Stimulated activated CD8-positive, alpha-beta memory T cell treated with anti-CD3 and anti-CD28 coated beads, Interleukin-2, amount 100 ng/mL, for 48 hours (primary cell): ENCODE measurements at regions not wholly inside any gene's neighbourhood (a gene's known extent, or its start where the extent isn't known, plus 50 kb on each side); places are given as distances from the start of the nearest gene placed in this dataset.

ENCODE experiments used
- DNase-seq, 2 donors: peaks; one replicate each; pipeline ENCODE4 v3.0.0-alpha.2; 2020; ENCODE audit warnings: low read depth in 2 of 2

DNA sequence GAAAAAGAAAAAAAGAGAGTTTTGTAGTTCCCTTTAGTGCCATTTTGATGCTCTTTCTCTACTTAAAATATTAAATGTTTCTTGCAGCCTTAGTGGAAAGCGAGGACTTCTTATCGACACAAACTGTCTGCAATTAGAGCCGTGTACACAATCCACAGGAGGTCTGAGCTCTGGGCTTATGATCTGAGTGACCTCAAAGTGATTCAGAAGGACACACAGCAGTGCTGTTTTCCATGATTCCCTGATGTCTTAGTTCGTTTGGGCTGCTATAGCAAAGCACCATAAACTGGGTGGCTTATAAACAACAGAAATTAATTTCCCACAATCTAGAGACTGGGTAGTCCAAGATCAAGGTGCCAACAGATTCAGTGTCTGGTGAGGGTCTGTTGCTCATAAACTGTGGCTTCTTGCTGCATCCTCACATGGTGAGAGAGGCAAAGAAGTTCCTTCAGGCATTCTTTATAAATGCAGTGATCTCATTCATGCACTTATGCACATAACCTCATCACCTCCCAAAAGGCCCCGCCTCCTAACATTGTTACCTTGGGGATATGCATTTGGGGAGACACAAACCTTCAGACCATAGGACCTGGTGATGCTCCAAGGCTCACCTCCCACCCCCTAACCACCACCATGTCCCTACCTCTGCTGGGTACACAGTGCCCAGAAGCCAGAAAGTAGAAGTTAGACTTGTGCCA, 204.5 kb upstream of the GHITM start:
- no peak for DNase-seq

DNA sequence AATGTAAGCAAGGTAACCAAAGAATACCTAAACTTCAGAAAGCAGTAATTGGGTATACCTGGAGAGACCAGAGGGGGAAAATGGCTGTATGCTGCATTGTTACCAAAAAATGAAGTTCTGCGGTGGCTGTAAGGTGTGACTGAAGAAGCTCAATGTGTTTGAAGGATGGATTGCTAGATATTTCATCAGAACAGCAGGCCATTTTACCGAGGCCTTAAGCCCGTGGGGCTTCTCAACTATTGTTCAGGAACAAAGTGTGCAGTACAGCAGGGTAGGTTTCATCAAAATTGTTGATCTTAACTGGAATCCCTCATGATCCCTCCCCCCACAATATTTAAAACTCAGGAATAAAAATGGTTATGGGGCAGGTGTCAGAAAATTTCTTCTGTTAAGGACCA, 204.0 kb upstream of the GHITM start:
- no peak for DNase-seq

DNA sequence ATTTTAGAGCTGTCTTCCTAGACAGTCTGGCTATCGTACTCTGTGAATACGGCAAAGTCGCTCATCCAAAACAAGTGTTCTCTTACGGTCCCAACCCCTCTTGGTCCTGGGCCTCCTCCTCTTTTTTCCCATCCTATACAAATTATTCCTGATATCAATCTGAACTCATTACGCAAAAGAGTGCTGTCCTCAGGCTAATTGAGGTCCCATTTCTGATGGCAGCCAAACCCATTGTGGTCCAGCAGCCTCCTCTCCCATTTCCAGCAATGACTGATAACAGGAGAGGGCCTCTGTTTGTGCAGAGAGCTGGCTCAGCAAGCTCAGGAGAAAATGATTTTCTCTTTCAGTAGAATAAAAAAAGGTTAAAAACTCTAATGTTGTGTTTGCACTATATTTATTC, 203.4 kb upstream of the GHITM start:
- DNase-seq = no peak

DNA sequence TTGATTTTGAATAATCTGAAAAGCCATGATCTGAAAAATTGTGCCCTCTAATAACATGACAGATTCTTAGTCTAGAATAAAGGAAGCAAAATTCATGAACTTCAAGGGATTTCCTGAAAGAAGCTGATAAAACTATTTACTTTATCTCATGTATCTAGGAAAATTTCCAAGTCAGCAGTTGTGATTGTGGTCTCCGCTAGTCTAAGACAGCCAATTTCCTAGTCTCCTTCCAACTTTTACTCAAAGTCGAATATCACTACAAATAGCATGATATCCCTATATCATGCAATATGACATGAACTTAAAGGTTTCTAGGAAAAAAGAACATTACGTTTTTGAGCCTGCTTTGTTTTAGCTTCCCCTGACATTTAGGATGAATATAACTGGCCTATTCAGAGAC, 202.1 kb upstream of the GHITM start:
- no peak for DNase-seq

DNA sequence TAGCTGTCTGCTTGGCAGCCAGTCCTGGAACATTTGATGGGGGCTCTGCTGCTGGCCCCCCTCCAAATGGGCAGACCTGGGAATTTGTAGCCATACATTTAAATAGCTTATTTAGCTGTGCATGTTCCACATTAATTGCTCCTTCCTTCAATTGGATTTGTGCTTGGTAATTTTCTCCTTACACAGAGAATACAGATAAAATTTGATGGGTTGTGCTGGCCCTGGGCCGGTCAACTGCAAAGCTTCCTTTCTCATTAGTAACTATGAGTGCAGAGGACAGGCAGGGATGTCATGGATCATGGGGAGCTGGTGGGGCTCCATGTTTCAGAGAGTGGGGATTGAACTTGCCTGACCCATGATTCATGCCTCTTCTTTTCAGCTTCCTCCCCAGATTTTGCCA, 201.5 kb upstream of the GHITM start:
- no peak for DNase-seq

DNA sequence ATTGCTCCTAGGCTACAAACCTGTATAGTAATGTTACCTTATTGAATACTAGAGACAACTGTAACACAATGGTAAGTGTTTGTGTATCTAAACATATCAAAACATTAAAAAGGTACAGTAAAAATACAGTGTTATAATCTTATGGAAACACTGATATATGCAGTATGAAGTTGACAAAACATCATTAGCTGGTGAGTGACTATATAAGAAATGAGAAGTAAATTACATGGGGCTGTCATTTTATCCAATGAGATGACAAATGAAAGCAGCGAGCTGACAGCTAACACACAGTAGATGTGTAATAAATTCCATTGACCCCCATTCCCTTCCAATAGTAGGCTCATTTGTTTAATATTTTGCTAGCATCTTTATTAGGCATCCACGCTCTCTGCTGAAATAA, 198.1 kb upstream of the GHITM start:
- DNase-seq = no peak

DNA sequence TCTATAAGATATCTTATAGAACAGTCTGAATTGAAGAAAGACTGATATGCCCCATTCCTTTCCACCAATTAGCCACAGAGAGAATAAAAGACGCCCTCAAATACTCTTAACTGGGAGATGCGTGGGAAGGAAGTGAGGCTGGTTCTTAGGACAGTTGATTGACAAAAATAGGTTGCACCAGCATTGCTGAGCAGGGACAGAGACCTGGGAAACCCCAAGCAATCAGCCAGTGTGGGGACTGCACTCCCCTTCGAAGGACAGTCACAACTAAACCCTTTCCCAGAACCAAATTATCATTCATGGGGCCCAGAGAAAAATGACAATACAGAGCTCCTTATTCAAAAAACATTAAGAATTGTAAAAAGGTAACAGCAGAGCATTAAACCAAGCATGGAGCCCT, 196.9 kb upstream of the GHITM start:
- no peak for DNase-seq

DNA sequence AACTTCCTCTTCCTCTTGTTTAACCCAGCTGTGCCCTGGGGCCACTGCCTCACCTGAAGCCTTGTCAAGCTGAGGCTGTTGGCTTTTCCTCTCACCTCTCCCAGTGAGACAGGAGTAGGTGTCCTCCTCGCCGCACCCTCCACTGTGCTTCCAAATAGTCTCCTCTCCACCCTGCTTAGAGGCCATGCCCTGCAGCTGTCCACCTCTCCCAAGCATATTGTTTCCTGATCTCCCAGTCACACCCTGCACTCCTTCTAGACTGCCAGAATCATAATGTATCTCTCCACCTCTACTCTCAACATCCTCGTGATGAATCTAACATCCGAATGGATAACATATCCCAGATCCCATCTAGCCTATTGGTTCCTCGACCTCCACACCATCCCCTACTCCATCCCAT, 196.3 kb upstream of the GHITM start:
- no peak for DNase-seq

DNA sequence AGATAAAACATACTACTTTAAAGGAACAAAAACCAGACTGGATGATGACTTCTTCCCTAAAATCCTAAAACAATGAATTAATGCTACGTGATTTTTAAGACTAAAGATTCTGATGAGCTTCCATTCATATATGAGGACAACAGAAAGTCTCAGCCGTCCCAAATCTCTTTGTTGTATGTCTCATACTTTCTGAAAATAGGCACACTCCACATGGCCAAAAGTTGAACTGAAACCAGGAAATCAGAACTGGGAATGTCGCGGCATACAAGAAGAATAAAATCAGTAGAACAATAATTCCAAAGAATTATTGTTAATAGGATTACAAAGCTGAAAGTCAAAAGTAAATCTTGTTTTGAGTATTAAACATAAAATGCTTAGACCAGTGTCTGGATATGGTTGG, 195.4 kb upstream of the GHITM start:
- DNase-seq = no peak

DNA sequence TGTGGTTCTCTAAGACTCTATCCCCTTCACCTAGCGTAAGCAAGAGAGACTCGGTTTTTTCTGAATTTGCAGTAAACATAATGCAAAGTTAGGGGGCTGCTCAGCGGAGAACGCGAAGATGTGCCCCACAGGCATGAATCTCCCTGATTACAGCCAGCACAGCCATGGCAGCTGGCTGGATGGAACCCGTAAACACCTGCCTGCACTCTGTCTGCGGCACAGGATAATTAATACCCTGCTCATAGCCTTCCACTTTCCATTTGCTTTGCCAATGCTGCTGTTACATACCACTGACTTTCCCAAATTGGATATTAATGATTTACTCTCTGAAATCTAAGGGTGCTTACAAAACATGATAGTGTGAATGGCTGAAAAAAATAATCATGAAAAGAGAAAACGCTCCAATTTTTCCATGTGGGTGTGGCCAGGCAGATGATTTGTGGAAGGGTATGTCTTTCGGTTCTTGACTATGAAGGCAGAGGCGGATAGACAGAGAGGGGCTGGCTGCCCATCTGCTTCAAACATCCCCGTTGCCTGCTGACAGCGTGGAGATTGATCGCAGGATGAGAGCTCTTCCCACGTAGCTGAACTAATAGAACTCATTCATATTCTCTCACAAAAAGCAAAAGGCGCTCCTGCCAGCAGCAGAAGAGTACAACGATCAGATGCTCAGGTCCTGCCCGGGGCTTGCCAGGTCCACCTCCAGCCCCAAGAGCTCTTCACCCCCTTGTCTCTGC, 193.2 kb upstream of the GHITM start:
- no peak for DNase-seq

DNA sequence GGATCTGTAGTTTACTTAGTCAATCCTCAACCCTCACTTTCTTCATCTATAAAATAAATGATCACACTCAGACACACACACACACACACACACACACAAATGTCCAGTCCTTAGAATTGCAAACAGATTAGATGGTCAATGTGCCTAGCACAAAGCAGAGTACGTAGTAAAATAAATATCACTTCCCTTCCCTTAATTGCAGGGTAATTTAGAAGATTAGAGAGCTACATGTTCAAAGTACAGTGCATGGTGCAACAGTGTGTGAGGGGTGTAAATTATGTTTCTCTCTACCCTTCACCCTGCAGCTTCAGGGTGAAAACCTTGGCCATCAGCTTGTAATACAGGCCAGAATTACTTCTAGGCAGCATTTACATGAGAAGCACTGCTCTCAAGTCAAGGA, 187.0 kb upstream of the GHITM start:
- no peak for DNase-seq

DNA sequence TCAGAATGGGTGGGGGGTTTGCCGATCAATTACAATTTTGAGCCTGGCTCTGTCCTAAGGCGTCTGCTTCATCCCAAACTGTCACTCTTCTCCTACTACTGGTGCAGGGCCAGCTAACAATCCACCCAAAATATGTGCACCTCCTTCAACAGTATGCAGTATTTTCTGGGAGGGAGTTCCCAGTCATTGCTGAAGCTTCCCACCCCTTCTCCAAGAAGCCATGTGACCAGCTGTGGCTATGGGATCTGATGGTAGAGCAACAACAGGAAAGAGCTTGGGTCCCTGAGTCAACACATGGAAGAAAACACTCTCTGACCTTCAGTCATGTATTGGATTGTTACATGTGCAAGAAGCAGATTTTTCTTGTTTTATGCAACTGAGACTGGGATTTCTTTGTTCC, 185.7 kb upstream of the GHITM start:
- DNase-seq = no peak

DNA sequence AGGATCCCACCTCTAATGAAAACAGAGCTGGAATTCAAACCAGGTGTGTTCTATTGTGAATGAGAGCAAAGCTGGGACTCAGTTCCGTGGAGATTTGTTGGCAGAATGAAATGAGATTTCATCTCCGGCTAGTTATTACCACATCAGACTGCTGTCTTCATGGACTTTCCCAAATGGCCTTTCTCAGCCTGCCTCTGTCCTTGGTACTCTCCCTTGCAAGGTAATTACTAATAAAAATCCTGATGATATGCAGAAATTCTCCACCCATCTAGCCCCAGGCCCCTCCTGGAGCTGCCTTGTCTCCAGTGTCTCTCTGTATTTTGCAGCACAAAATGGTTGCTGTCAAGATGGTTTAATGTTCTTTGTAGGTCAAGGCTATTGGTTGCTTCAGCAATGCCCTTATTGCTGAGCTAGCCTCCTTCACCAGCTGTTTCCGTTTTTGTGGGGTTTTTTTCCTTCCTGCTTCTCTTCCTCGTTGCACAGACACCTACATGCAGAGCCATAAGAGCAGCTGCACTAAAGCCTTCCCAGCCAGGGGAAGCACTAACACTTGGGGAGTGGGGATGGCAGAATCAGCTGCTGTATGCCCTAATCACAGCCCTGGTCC, 185.0 kb upstream of the GHITM start:
- DNase-seq = no peak

DNA sequence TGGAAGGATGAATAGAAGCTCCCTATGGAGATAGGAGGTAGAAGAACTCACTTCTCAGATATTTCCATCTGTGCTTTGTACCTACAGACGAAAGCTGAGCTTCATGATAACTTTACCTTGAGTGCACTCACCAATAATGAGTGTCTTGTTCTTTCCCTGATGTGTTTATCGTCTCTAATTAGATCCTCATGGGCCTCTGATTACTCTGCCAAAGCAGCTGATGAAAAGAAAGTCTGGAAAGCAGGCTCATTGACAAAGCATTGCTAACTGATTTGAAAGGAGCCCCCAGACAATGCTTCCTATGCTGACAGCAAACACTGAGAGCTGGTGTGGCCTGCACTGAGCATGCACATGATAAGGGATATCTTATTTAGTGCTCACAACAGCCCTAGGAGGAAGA, 183.9 kb upstream of the GHITM start:
- no peak for DNase-seq

DNA sequence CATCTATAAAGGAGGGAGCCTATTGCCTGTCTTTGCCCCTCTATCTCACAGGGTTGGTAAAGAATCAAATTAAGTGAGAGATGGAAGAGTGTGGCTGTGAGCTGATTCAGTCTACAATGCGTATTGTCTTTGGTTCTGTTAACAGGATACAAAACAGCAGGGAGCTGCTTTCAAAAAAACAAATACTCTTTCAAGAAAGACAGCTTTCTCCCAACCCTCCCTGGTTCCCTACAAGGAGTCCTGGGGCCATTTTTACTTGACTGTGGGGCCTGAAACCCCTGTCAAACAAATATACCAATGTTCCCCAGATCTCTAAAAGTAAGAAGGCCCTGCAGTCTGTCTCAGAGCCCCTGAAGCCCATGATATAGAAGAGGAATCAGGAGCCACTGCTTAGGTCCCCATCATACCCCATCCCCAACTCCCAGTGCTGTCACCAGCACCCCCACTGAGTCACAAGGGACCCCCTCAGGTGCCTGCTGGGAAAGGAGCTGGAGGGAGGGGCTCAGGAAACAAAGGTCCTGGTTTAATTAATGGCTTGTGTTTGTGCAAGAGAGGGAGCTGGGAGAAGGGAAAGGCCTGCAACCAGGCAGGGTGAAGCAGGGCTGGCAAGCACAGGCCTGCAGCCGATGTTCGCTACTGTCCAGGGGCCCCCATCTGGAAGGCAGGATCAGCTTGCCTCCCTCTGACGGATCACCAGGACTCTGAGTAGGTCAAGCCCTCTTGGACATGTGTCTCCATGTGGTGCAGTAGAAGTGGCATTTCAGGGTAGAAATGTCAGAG, 182.0 kb upstream of the GHITM start:
- DNase-seq = no peak

DNA sequence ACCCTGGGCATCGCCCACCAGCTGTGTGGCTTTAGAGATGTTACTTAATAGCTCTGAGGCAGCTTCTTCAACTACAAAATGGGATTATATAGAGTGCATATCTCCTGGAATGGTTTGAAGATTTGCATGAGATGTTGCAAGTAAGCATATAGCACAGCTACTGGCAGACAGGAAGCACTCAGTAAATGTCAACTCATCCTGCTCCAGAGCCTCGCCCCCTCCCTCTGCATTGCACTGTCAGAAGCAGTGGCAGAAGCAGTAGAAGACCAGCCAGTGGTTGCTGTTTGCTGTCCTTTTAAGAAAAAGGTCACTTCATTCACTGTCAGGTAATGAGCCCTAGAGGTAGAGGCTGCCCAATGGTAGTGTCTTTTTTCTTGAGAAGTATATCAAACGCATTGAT, 180.0 kb upstream of the GHITM start:
- no peak for DNase-seq

DNA sequence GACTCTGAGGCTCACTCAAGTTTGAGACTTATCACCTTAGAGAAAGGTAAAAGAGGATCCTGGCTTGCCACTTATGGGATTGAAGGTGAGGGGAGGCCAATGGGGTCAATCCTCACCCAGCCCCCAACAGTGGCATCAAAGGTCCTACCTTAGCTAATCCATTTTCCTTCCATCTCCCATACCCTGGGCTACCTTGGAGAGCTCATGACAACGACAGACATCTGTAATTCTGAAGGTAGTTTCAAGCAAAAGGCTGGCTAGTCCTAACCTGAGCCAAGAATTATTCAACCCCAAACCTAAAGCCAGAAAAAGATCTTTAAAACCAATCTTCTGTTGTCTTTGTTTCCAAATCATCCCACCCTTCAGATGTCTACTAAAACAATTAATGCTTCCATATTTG, 179.2 kb upstream of the GHITM start:
- no peak for DNase-seq

DNA sequence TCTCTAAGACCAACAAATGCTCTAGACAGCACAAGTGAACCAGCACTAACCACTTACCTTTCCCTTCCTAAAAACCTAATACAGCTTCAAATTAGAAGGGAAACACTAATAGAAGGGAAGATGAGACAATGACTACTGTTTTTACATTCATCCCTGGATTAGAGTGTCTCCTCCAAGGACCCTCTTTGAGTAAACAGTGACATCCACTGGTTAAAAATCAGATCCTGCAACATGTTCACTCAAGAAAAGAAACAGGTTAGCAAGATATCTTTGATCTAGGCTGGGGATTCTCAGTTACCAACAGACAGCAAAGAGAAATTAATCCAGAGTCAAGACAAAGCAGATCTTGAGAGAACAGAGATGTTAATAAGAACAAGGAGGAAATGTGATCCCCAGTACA, 177.7 kb upstream of the GHITM start:
- DNase-seq = no peak

DNA sequence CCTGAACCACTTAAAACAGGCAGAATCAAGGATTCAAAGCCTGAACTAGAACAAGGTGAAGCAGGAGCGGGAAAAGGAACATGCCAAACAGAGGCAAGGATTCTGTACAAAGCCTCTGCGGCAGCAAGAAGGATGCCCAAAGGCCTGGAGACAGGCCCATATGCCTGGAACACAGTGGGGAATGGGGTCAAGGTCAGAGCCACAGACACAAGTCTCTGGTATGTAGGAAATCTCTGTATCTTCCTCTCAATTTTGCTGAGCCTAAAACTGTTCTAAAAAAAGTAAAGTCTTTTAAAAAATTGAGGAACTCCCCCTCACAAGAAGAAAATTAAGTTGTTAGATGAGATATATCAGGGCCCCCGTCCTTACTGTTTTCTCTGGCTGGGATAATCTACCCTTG, 175.9 kb upstream of the GHITM start:
- DNase-seq = no peak

DNA sequence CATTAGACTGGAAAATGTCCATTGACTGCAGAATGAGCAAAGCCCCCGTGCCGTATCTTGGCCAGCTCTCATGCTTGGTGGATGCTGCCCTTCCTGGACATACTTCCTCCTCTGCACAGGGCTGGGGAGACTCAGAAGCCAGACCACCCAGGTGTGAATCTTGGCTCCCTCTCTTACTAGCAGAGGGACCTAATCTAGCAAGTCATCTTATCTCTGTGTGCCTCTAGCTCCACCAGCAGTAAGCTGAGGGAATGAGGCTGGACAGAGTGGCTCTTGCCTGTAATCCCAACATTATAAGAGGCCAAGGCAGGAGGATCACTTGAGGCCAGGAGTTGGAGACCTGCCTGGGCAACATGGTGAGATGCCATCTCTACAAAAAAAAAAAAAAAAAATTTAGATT, 173.8 kb upstream of the GHITM start:
- DNase-seq = no peak

DNA sequence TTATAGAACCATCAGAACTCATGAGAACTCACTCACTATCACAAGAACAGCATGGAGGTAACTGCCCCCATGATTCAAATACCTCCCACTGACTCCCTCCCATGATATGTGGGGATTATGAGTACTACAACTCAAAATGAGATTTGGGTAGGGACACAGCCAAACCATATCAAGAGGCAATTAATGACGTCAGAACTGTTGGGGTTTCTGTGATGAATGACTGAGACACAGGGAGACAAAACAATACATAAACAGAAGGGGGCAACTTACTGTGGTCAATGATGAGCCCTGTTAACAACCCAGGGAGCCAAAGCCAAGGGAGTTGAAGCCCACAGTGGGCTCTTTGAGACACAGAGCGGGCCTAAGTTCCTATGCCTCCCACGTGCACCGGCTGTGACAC, 171.3 kb upstream of the GHITM start:
- DNase-seq = no peak

DNA sequence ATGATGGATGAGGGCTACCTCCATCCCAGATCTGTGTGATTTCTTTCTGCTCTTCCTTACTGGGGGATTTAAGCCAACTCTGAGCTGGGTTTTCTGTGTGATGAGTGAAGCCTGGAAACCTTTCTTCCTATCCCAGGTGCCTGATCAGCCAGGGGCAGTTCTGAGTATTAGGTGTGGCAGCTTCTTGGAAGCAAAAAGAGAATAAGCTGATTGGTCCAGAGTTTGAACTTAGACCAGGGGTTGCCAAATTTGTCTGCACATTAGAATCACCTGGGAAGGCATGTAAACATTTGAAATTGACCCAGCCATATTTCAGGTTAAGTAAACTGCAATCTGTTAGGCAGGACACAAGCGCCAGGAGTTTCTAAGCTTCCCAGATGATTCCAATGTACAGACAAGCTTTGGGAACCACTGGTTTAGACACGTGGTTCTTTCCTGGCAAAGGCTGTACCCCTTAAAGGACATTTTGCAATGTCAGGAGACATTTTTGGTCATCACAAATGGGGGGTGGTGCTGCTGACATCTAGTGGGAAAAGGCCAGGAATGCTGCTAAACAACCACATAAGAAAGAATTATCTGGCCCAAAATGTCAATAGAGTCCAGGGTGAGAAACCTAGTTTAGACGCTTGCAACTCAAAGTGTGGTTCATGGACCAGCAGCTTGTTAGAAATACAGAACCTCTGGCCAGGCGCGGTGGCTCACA, 160.5 kb upstream of the GHITM start:
- DNase-seq = no peak
